ENCODE measurements at regions not wholly inside any gene's neighbourhood (a gene's known extent, or its start where the extent isn't known, plus 50 kb on each side); places are given as distances from the start of the nearest gene placed in this dataset.

DNA sequence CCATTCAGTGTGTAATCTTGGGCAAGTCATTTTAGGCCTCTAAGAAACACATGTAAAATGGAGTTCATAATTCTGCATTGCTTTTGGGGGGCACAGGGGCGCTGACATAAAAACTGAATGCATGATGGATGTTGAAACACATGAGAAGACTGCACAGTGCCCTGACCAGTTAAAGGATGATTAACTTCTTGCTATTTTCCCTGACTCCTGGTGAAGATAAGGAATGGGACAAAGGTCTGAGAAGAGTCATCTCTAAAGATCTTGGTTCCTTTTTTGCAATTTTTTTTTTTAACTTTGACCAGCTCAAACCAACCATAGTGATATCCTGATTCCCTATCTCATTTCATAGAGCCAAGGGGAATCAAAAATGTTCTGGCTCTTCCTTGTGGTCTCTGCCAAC lies 134.9 kb upstream of the TENM4 start:
- TF ChIP-seq EZH2 (IDR thresholded peaks at IDR 0.05) (no peak), EZH2phosphoT487 (IDR thresholded peaks at IDR 0.05) (no peak)
- TF ChIP-seq, protein P1, sequence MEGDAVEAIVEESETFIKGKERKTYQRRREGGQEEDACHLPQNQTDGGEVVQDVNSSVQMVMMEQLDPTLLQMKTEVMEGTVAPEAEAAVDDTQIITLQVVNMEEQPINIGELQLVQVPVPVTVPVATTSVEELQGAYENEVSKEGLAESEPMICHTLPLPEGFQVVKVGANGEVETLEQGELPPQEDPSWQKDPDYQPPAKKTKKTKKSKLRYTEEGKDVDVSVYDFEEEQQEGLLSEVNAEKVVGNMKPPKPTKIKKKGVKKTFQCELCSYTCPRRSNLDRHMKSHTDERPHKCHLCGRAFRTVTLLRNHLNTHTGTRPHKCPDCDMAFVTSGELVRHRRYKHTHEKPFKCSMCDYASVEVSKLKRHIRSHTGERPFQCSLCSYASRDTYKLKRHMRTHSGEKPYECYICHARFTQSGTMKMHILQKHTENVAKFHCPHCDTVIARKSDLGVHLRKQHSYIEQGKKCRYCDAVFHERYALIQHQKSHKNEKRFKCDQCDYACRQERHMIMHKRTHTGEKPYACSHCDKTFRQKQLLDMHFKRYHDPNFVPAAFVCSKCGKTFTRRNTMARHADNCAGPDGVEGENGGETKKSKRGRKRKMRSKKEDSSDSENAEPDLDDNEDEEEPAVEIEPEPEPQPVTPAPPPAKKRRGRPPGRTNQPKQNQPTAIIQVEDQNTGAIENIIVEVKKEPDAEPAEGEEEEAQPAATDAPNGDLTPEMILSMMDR (IDR thresholded peaks at IDR 0.05), result no peak

Data from neural progenitor cell (in vitro differentiated cells).